Adrenal gland (tissue), 5 donors: ENCODE measurements at regions not wholly inside any gene's neighbourhood (a gene's known extent, or its start where the extent isn't known, plus 50 kb on each side); places are given as distances from the start of the nearest gene placed in this dataset.

Experiments used
- POLR2A ChIP-seq, 2 donors: fragments of 450-650 bp; IDR thresholded peaks; one replicate each; pipeline ENCODE4 v1.6.1; 2017; ENCODE audit warnings: antibody characterized with exemption in 2 of 2, mild to moderate bottlenecking in 2 of 2, moderate library complexity in 1 of 2
- TF ChIP-seq, protein P1 (sequence below), 6 experiments: fragments of 450-650 bp in 4 of 6; fragments of 200-600 bp in 2 of 6; sonication (generic) in 1 of 6; IDR thresholded peaks; 1 replicate in 5 of 6; 2 replicates in 1 of 6; pipeline versions ENCODE4 v1.5.1 to v1.8.0; 2016 to 2021; ENCODE audit warnings: antibody characterized with exemption in 6 of 6, mild to moderate bottlenecking in 2 of 6, moderate library complexity in 1 of 6
- donor health status: DM: no; HTN: no; CAD: no.

DNA sequence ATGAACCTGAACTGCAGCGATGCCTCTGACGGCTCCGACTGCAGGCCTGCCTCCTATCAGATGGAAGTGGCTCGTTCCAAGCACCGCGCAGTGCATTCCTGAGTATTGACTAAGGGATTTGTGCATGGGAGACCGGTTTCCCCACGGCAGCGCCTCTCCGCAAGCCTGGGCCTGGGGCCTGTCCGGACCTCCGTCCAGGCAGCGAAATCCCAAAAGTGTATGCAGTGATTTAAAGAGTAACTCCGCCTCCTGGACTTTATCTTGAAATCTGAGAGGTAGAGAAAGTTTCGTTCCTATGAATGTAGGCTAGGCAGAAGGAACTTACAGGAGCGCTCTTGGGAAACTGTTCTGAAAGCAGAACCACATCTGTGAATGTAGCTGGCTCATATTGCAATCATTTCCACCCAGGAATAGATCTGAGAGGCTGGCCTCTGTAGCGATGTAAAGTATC lies 106.2 kb upstream of the CELF2 start:
- no peak for TF ChIP-seq POLR2A (IDR thresholded peaks at IDR 0.05)
- TF ChIP-seq, protein P1, sequence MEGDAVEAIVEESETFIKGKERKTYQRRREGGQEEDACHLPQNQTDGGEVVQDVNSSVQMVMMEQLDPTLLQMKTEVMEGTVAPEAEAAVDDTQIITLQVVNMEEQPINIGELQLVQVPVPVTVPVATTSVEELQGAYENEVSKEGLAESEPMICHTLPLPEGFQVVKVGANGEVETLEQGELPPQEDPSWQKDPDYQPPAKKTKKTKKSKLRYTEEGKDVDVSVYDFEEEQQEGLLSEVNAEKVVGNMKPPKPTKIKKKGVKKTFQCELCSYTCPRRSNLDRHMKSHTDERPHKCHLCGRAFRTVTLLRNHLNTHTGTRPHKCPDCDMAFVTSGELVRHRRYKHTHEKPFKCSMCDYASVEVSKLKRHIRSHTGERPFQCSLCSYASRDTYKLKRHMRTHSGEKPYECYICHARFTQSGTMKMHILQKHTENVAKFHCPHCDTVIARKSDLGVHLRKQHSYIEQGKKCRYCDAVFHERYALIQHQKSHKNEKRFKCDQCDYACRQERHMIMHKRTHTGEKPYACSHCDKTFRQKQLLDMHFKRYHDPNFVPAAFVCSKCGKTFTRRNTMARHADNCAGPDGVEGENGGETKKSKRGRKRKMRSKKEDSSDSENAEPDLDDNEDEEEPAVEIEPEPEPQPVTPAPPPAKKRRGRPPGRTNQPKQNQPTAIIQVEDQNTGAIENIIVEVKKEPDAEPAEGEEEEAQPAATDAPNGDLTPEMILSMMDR (IDR thresholded peaks at IDR 0.05), result no peak
